ENCODE measurements at regions not wholly inside any gene's neighbourhood (a gene's known extent, or its start where the extent isn't known, plus 50 kb on each side); places are given as distances from the start of the nearest gene placed in this dataset.

DNA sequence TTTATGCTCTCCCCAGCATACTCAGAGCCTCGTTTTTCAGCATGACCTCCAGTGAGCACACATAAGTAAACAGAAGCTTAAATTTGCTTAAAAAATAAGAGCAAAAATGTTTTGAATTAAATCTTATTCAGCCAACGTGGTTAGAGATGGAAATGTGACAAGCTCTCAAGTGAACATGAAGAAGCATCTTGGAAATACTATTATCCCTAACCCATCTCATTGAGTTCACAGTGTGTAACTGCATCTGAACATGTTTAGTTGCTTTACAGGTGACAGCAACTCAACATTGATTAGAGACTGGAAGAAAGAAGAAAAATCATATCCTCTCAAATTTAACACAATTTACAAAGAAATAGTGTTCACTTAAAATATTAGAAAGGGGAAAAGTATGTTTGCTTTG is 1785.1 kb downstream of the MAT2B start:
- H3K36me3 ChIP-seq (ENCODE audit: insufficient read depth, low read length) = no peaks in the 10 kb centered on the region
- no peaks in the 10 kb centered on the region for H3K79me2 ChIP-seq (replicated peaks; ENCODE audit: insufficient read depth, low read length)
- TF ChIP-seq EP300 (conservative IDR thresholded peaks at IDR 0.05; ENCODE audit: poor library complexity, severe bottlenecking) (peak; percentile 60), POLR2AphosphoS5 (IDR thresholded peaks at IDR 0.05) (peak; percentile 77)
- TF ChIP-seq, protein P1, sequence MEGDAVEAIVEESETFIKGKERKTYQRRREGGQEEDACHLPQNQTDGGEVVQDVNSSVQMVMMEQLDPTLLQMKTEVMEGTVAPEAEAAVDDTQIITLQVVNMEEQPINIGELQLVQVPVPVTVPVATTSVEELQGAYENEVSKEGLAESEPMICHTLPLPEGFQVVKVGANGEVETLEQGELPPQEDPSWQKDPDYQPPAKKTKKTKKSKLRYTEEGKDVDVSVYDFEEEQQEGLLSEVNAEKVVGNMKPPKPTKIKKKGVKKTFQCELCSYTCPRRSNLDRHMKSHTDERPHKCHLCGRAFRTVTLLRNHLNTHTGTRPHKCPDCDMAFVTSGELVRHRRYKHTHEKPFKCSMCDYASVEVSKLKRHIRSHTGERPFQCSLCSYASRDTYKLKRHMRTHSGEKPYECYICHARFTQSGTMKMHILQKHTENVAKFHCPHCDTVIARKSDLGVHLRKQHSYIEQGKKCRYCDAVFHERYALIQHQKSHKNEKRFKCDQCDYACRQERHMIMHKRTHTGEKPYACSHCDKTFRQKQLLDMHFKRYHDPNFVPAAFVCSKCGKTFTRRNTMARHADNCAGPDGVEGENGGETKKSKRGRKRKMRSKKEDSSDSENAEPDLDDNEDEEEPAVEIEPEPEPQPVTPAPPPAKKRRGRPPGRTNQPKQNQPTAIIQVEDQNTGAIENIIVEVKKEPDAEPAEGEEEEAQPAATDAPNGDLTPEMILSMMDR (IDR thresholded peaks at IDR 0.05; ENCODE audit: poor library complexity, severe bottlenecking) = no peak
- no peaks in the 10 kb centered on the region for H3F3A ChIP-seq (ENCODE audit: insufficient read depth, low read length, poor library complexity, severe bottlenecking)
- no peaks in the 10 kb centered on the region for H3K9me2 ChIP-seq (ENCODE audit: insufficient read depth, low read length)
- no peak overlapping the region for H3K27ac ChIP-seq (ENCODE audit: low read length)
- H3K27me3 ChIP-seq (ENCODE audit: insufficient read depth, low read depth, low read length) = no peaks in the 10 kb centered on the region
- no peak overlapping the region for H2AFZ ChIP-seq (ENCODE audit: low read depth, low read length)
- no peak overlapping the region for H3K9ac ChIP-seq (ENCODE audit: low read length)
- no peaks in the 10 kb centered on the region for H4K20me1 ChIP-seq (ENCODE audit: insufficient read depth)
- no peak overlapping the region for H3K4me2 ChIP-seq (ENCODE audit: low read length)
- no peaks in the 10 kb centered on the region for H3K9me3 ChIP-seq (ENCODE audit: low read length)
- H3K4me3 ChIP-seq (ENCODE audit: low read length) = no peak overlapping the region

DNA sequence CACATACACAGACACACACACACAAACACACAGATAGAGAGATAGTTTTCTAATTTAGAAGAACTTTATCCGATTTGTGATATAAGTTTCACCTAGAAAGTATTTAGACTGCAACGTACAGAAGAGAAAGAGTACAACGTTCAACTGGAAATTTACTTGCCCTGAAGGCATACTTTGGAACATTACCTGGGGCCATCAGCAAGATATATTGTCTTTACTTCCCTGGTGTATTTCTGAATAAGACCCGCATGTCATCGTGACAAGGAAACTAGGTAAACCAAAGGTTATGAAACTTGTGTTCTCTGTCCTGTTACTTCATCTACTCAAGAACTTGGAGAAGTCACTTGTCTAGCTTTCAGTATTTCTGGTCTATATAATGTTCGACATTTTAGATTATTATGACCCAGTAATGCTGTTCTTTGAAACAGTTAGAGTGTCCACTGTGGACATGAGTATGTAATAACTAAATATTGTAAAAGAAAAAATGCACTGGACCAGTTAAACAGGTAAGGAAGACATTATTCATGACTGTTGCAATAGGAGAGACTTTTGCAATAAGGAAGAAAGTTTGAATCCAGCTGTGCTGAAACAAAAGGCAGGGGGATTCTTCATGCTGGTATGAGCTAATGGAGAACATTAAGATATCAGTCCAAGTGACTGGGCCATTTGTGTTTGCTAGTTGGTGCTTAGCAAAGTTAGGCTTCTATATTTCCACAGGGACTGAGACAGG is 1791.1 kb downstream of the MAT2B start:
- Histone ChIP-seq H3K27me3 (ENCODE audit: insufficient read depth, low read depth, low read length) (no peaks in the 10 kb centered on the region), H2AFZ (ENCODE audit: low read depth, low read length) (no peak overlapping the region), H3K9ac (ENCODE audit: low read length) (no peak overlapping the region), H3K9me3 (ENCODE audit: low read length) (no peaks in the 10 kb centered on the region), H3K4me3 (ENCODE audit: low read length) (no peak overlapping the region), H3K4me2 (ENCODE audit: low read length) (no peak overlapping the region), H3K9me2 (ENCODE audit: insufficient read depth, low read length) (no peaks in the 10 kb centered on the region), H3F3A (ENCODE audit: insufficient read depth, low read length, poor library complexity, severe bottlenecking) (no peaks in the 10 kb centered on the region), H3K36me3 (ENCODE audit: insufficient read depth, low read length) (no peaks in the 10 kb centered on the region), H4K20me1 (ENCODE audit: insufficient read depth) (no peaks in the 10 kb centered on the region), H3K27ac (ENCODE audit: low read length) (no peak overlapping the region), H3K79me2 (replicated peaks; ENCODE audit: insufficient read depth, low read length) (no peaks in the 10 kb centered on the region)
- TF ChIP-seq POLR2AphosphoS5 (IDR thresholded peaks at IDR 0.05) (no peak), MXI1 (conservative IDR thresholded peaks at IDR 0.05; ENCODE audit: poor library complexity, severe bottlenecking) (no peak), RAD21 (conservative IDR thresholded peaks at IDR 0.05) (no peak), EZH2 (IDR thresholded peaks at IDR 0.05; ENCODE audit: borderline replicate concordance, insufficient read depth, low read length, poor library complexity, severe bottlenecking) (no peak), EP300 (conservative IDR thresholded peaks at IDR 0.05; ENCODE audit: poor library complexity, severe bottlenecking) (no peak), SMC3 (conservative IDR thresholded peaks at IDR 0.05; ENCODE audit: poor library complexity) (no peak)
- TF ChIP-seq, protein P2, sequence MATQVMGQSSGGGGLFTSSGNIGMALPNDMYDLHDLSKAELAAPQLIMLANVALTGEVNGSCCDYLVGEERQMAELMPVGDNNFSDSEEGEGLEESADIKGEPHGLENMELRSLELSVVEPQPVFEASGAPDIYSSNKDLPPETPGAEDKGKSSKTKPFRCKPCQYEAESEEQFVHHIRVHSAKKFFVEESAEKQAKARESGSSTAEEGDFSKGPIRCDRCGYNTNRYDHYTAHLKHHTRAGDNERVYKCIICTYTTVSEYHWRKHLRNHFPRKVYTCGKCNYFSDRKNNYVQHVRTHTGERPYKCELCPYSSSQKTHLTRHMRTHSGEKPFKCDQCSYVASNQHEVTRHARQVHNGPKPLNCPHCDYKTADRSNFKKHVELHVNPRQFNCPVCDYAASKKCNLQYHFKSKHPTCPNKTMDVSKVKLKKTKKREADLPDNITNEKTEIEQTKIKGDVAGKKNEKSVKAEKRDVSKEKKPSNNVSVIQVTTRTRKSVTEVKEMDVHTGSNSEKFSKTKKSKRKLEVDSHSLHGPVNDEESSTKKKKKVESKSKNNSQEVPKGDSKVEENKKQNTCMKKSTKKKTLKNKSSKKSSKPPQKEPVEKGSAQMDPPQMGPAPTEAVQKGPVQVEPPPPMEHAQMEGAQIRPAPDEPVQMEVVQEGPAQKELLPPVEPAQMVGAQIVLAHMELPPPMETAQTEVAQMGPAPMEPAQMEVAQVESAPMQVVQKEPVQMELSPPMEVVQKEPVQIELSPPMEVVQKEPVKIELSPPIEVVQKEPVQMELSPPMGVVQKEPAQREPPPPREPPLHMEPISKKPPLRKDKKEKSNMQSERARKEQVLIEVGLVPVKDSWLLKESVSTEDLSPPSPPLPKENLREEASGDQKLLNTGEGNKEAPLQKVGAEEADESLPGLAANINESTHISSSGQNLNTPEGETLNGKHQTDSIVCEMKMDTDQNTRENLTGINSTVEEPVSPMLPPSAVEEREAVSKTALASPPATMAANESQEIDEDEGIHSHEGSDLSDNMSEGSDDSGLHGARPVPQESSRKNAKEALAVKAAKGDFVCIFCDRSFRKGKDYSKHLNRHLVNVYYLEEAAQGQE (IDR thresholded peaks at IDR 0.05; ENCODE audit: borderline replicate concordance) = no peak
- TF ChIP-seq, protein P1 (IDR thresholded peaks at IDR 0.05; ENCODE audit: poor library complexity, severe bottlenecking) = no peak
